Endothelial cell of umbilical vein (primary cell): ENCODE measurements at regions not wholly inside any gene's neighbourhood (a gene's known extent, or its start where the extent isn't known, plus 50 kb on each side); places are given as distances from the start of the nearest gene placed in this dataset.

Experiments
- BruUV-seq: library from RNA; stranded (reverse); fragments of 400-500 nt; replicated peaks from 2 replicates; lab custom pipeline; 2021; lab: Mats Ljungman, UMichigan
- CTCF ChIA-PET: fragments of 300-600, 350-600 bp; sonication (Branson Sonifier 250); formaldehyde crosslinking; loops from one replicate; lab custom pipeline; 2021; ENCODE audit warnings: antibody characterized with exemption, inconsistent platforms; lab: Charles Lee
- POLR2A ChIA-PET: fragments of 300-600, 350-600 bp; sonication (Branson Sonifier 250); formaldehyde crosslinking; loops from one replicate; lab custom pipeline; 2021; ENCODE audit warnings: antibody characterized with exemption, inconsistent platforms; lab: Charles Lee
- DNase-seq: peaks from one replicate; pipeline ENCODE4 v3.0.0-alpha.2; 2011; ENCODE audit warnings: low read depth, low spot score
- FAIRE-seq: peaks from 2 replicates; lab custom pipeline; 2011; peaks lifted over from hg19 to GRCh38; lab: Jason Lieb, UNC
- H2AFZ ChIP-seq: 2 replicates; pipeline ENCODE4 v1.6.0; 2012; ENCODE audit warnings: low read depth, low read length, control low read depth, inconsistent platforms
- H3K27ac ChIP-seq: 2 replicates; pipeline ENCODE4 v1.5.1; 2011; ENCODE audit warnings: low read depth, mild to moderate bottlenecking, control low read depth, low read length, moderate library complexity; ENCODE audit not compliant: insufficient read depth
- H3K27me3 ChIP-seq, 2 experiments: 2 replicates each; pipeline versions ENCODE4 v1.6.0 to v1.6.1; 2011; ENCODE audit warnings: low read length in 2 of 2, mixed read lengths in 1 of 2; ENCODE audit not compliant: control insufficient read depth in 2 of 2, insufficient read depth in 2 of 2
- H3K36me3 ChIP-seq, 2 experiments: 2 replicates in 1 of 2; 3 replicates in 1 of 2; pipeline ENCODE4 v1.5.1; 2011; ENCODE audit warnings: low read length in 2 of 2, mild to moderate bottlenecking in 1 of 2, moderate library complexity in 1 of 2; ENCODE audit not compliant: control insufficient read depth in 2 of 2, insufficient read depth in 2 of 2; ENCODE audit errors: extremely low read depth in 1 of 2
- H3K4me1 ChIP-seq: 3 replicates; pipeline ENCODE4 v1.5.1; 2011; ENCODE audit warnings: mild to moderate bottlenecking, low read length; ENCODE audit not compliant: control insufficient read depth, insufficient read depth; ENCODE audit errors: extremely low read depth
- H3K4me2 ChIP-seq: 2 replicates; pipeline ENCODE4 v1.6.1; 2011; ENCODE audit warnings: low read length, control low read depth, mixed read lengths; ENCODE audit not compliant: insufficient read depth
- H3K4me3 ChIP-seq, 3 experiments: fragments of 200-600 bp in 1 of 3; sonication (generic), shearing (Covaris generic) in 1 of 3; replicated peaks in 1 of 3; 2 replicates each; pipeline ENCODE4 v1.5.1; 2011 to 2016; ENCODE audit warnings: control low read depth in 3 of 3, low read length in 3 of 3, mild to moderate bottlenecking in 2 of 3, inconsistent platforms in 1 of 3, low read depth in 1 of 3, moderate library complexity in 1 of 3; ENCODE audit not compliant: insufficient read depth in 1 of 3
- H3K79me2 ChIP-seq: 2 replicates; pipeline ENCODE4 v1.6.0; 2012; ENCODE audit warnings: low read length, inconsistent platforms; ENCODE audit not compliant: control insufficient read depth, insufficient read depth
- H3K9ac ChIP-seq: replicated peaks from 2 replicates; pipeline ENCODE3; 2011; ENCODE audit warnings: low read length, control low read depth; ENCODE audit not compliant: insufficient read depth; ENCODE audit errors: extremely low read depth
- H3K9me1 ChIP-seq: replicated peaks from 3 replicates; pipeline ENCODE4 v1.6.0; 2011; ENCODE audit warnings: mild to moderate bottlenecking, low read length; ENCODE audit not compliant: control insufficient read depth, insufficient read depth; ENCODE audit errors: extremely low read depth
- H3K9me3 ChIP-seq: replicated peaks from 2 replicates; pipeline ENCODE4 v1.5.1; 2012; ENCODE audit warnings: low read length, inconsistent platforms; ENCODE audit not compliant: control insufficient read depth, insufficient read depth
- H4K20me1 ChIP-seq: replicated peaks from 2 replicates; pipeline ENCODE3; 2011; ENCODE audit warnings: mild to moderate bottlenecking, low read length; ENCODE audit not compliant: control insufficient read depth, insufficient read depth; ENCODE audit errors: extremely low read depth
- EZH2 ChIP-seq: IDR thresholded peaks from 2 replicates; pipeline ENCODE4 v1.6.1; 2012; ENCODE audit warnings: borderline replicate concordance, low read depth, mild to moderate bottlenecking, moderate library complexity, low read length, inconsistent platforms; ENCODE audit not compliant: severe bottlenecking
- FOS ChIP-seq: IDR thresholded peaks from 2 replicates; pipeline ENCODE4 v1.6.1; 2011; ENCODE audit warnings: mild to moderate bottlenecking, low read length, moderate library complexity, borderline replicate concordance; ENCODE audit not compliant: insufficient read depth
- GATA2 ChIP-seq: IDR thresholded peaks from 2 replicates; pipeline ENCODE4 v1.7.0; 2011; ENCODE audit warnings: low read depth, mild to moderate bottlenecking, moderate library complexity, mixed read lengths, low read length; ENCODE audit not compliant: insufficient read length, insufficient read depth
- JUN ChIP-seq: IDR thresholded peaks from 2 replicates; pipeline ENCODE4 v1.6.1; 2011; ENCODE audit warnings: borderline replicate concordance, low read depth; ENCODE audit not compliant: insufficient read length, insufficient read depth
- MAX ChIP-seq: IDR thresholded peaks from 2 replicates; pipeline ENCODE4 v1.6.1; 2011; ENCODE audit not compliant: insufficient read depth, insufficient read length
- MYC ChIP-seq: IDR thresholded peaks from one replicate; pipeline ENCODE4 v1.6.1; 2011; ENCODE audit warnings: mild to moderate bottlenecking, low read depth, low read length
- POLR2A ChIP-seq: IDR thresholded peaks from 2 replicates; pipeline ENCODE4 v1.6.1; 2012; ENCODE audit warnings: low read depth, mild to moderate bottlenecking, control low read depth, low read length
- POLR2AphosphoS5 ChIP-seq: IDR thresholded peaks from 2 replicates; pipeline ENCODE4 v1.6.1; 2012; ENCODE audit warnings: low read depth, mild to moderate bottlenecking, control low read depth, low read length, moderate library complexity; ENCODE audit not compliant: insufficient read depth
- dilution Hi-C: fragments of 300-500 bp; cut with MboI; formaldehyde crosslinking; loops from one replicate; pipeline ENCODE4 v1.15.0; 2019; ENCODE audit warnings: low sequenced_read_pairs; ENCODE audit not compliant: extremely low pct_ligation_motif_present
- intact Hi-C: fragments of 100-400 bp; cut with micrococcal nuclease; formaldehyde crosslinking; loops from one replicate; pipeline ENCODE4 v1.10.0; 2022
- TF ChIP-seq, protein P1 (sequence below), 2 donors: IDR thresholded peaks; 1 replicate in 1 of 2; 2 replicates in 1 of 2; pipeline ENCODE4 v1.5.1; 2011; ENCODE audit warnings: low read length in 2 of 2, mild to moderate bottlenecking in 2 of 2, moderate library complexity in 2 of 2, control low read depth in 1 of 2, inconsistent platforms in 1 of 2, low read depth in 1 of 2; ENCODE audit not compliant: insufficient read depth in 1 of 2; ENCODE audit errors: extremely low read depth in 1 of 2

- FAIRE-seq: no peak
- H3K4me2 ChIP-seq: no peak overlapping the region
- H4K20me1 ChIP-seq: no peaks in the 10 kb centered on the region
- H3K79me2 ChIP-seq: no peaks in the 10 kb centered on the region
- no peaks in the 10 kb centered on the region for H3K4me1 ChIP-seq
- dilution Hi-C loops (no loop called here), intact Hi-C loops (no loop called here)
- H3K4me3 ChIP-seq: no peak overlapping the region
- H3K27ac ChIP-seq: no peak overlapping the region
- peaks cover 0 to 3% of the 10 kb centered on the region in 2 experiments for H3K27me3 ChIP-seq
- DNase-seq: no peak
- no peak overlapping the region for H3K9ac ChIP-seq
- H2AFZ ChIP-seq: no peak overlapping the region
- BruUV-seq: no TSS peak
- no peak for TF ChIP-seq EZH2
- TF ChIP-seq MAX: no peak
- TF ChIP-seq MYC: no peak
- TF ChIP-seq POLR2A: no peak
- TF ChIP-seq GATA2: no peak
- TF ChIP-seq FOS: no peak
- no peak for TF ChIP-seq POLR2AphosphoS5
- TF ChIP-seq, protein P1, sequence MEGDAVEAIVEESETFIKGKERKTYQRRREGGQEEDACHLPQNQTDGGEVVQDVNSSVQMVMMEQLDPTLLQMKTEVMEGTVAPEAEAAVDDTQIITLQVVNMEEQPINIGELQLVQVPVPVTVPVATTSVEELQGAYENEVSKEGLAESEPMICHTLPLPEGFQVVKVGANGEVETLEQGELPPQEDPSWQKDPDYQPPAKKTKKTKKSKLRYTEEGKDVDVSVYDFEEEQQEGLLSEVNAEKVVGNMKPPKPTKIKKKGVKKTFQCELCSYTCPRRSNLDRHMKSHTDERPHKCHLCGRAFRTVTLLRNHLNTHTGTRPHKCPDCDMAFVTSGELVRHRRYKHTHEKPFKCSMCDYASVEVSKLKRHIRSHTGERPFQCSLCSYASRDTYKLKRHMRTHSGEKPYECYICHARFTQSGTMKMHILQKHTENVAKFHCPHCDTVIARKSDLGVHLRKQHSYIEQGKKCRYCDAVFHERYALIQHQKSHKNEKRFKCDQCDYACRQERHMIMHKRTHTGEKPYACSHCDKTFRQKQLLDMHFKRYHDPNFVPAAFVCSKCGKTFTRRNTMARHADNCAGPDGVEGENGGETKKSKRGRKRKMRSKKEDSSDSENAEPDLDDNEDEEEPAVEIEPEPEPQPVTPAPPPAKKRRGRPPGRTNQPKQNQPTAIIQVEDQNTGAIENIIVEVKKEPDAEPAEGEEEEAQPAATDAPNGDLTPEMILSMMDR (IDR thresholded peaks at IDR 0.05; ENCODE audit: extremely low read depth in 1 of 2, insufficient read depth in 1 of 2, low read depth in 1 of 2, low read length in 2 of 2): no peak
- TF ChIP-seq JUN: no peak
- CTCF ChIA-PET: no interaction called here
- POLR2A ChIA-PET: no interaction called here
- no peaks in the 10 kb centered on the region for H3K9me1 ChIP-seq
- no peaks in the 10 kb centered on the region for H3K9me3 ChIP-seq
- no peaks in the 10 kb centered on the region for H3K36me3 ChIP-seq
Measured at GRCh38 chr1:87906078-87906477, 577.4 kb downstream of the LMO4 start.
